CD4-positive, alpha-beta T cell treated with Interleukin-4 for 4 hours (primary cell): ENCODE measurements at regions not wholly inside any gene's neighbourhood (a gene's known extent, or its start where the extent isn't known, plus 50 kb on each side); places are given as distances from the start of the nearest gene placed in this dataset.

Source experiments
- DNase-seq: peaks from one replicate; pipeline ENCODE4 v3.0.0-alpha.2; 2020

GRCh38 chr10:44049301-44050015, 335.4 kb downstream of the CXCL12 start:
- no peak for DNase-seq

GRCh38 chr10:44047361-44047760, 337.5 kb downstream of the CXCL12 start:
- DNase-seq: no peak

GRCh38 chr10:44046605-44047004, 338.3 kb downstream of the CXCL12 start:
- DNase-seq: no peak

GRCh38 chr10:44045020-44045419, 339.9 kb downstream of the CXCL12 start:
- no peak for DNase-seq

- DNase-seq: no peak
Observed at GRCh38 chr10:44044549-44044948, 340.3 kb downstream of the CXCL12 start.

GRCh38 chr10:44043646-44044375, 341.1 kb downstream of the CXCL12 start:
- DNase-seq: no peak

GRCh38 chr10:44042926-44043602, 341.8 kb downstream of the CXCL12 start:
- DNase-seq: no peak

- DNase-seq: no peak
Observed at GRCh38 chr10:44042075-44042770, 342.7 kb downstream of the CXCL12 start.

- no peak for DNase-seq
Observed at GRCh38 chr10:44039599-44039998, 345.3 kb downstream of the CXCL12 start.

- DNase-seq: no peak
Observed at GRCh38 chr10:44036425-44036824, 348.5 kb downstream of the CXCL12 start.

GRCh38 chr10:44035474-44036197, 349.3 kb downstream of the CXCL12 start:
- DNase-seq: no peak

GRCh38 chr10:44034946-44035345, 350.0 kb downstream of the CXCL12 start:
- no peak for DNase-seq

GRCh38 chr10:44033008-44033407, 351.9 kb downstream of the CXCL12 start:
- DNase-seq: no peak

GRCh38 chr10:44032216-44032615, 352.7 kb downstream of the CXCL12 start:
- no peak for DNase-seq

- DNase-seq: no peak
Observed at GRCh38 chr10:44030738-44031137, 354.2 kb downstream of the CXCL12 start.

- DNase-seq: peak; percentile 12
Observed at GRCh38 chr10:44030132-44030531, 354.8 kb downstream of the CXCL12 start.

GRCh38 chr10:44028384-44029137, 356.3 kb downstream of the CXCL12 start:
- no peak for DNase-seq

GRCh38 chr10:44024356-44025116, 360.4 kb downstream of the CXCL12 start:
- DNase-seq: no peak

- DNase-seq: no peak
Observed at GRCh38 chr10:44023517-44023916, 361.4 kb downstream of the CXCL12 start.

GRCh38 chr10:44022203-44022602, 362.7 kb downstream of the CXCL12 start:
- DNase-seq: no peak
